ENCODE measurements at regions not wholly inside any gene's neighbourhood (a gene's known extent, or its start where the extent isn't known, plus 50 kb on each side); places are given as distances from the start of the nearest gene placed in this dataset.

GRCh38 chr9:103734471-103734870 is 359.6 kb upstream of the SMC2 start:
- Histone ChIP-seq H3K4me1 (ENCODE audit: insufficient read depth, low read length, poor library complexity, severe bottlenecking) (no peaks in the 10 kb centered on the region), H3K9me2 (ENCODE audit: insufficient read depth, low read length) (no peaks in the 10 kb centered on the region), H3K4me2 (ENCODE audit: low read length) (no peak overlapping the region), H2AFZ (ENCODE audit: low read length) (no peak overlapping the region), H3K27ac (ENCODE audit: low read depth, low read length, poor library complexity, severe bottlenecking) (no peak overlapping the region), H4K20me1 (ENCODE audit: insufficient read depth, low read length) (no peaks in the 10 kb centered on the region), H3K79me2 (ENCODE audit: insufficient read depth, low read depth, low read length) (no peaks in the 10 kb centered on the region), H3K36me3 (ENCODE audit: insufficient read depth, low read length) (no peaks in the 10 kb centered on the region), H3K9me3 (ENCODE audit: low read length) (no peaks in the 10 kb centered on the region), H3K4me3 (ENCODE audit: low read depth, low read length, poor library complexity, severe bottlenecking) (no peak overlapping the region)
- no peak for DNase-seq (ENCODE audit: low spot score)
- TF ChIP-seq CTCF (conservative IDR thresholded peaks at IDR 0.05; ENCODE audit: low read length) (no peak), EZH2phosphoT487 (IDR thresholded peaks at IDR 0.05; ENCODE audit: borderline replicate concordance, low read depth, low read length) (no peak)
- CTCF ChIA-PET (ENCODE audit: unreplicated experiment) = no interaction called here
- POLR2A ChIA-PET = interaction anchor here (1.5 kb wide), 1 partner anchor 11 kb away, joined by 5 read pairs; no protein-coding TSS in a partner anchor
- no TSS peak for BruUV-seq (replicated peaks)
- intact Hi-C loops (cut with micrococcal nuclease; ENCODE audit: unreplicated experiment) = no loop called here

GRCh38 chr9:103755441-103755840 is 338.7 kb upstream of the SMC2 start:
- no peaks in the 10 kb centered on the region for H4K20me1 ChIP-seq (ENCODE audit: insufficient read depth, low read length)
- no TSS peak for BruUV-seq (replicated peaks)
- no peaks in the 10 kb centered on the region for H3K9me3 ChIP-seq (ENCODE audit: low read length)
- no peak for TF ChIP-seq CTCF (conservative IDR thresholded peaks at IDR 0.05; ENCODE audit: low read length)
- TF ChIP-seq EZH2phosphoT487 (IDR thresholded peaks at IDR 0.05; ENCODE audit: borderline replicate concordance, low read depth, low read length) = no peak
- no peaks in the 10 kb centered on the region for H3K36me3 ChIP-seq (ENCODE audit: insufficient read depth, low read length)
- ChIA-PET CTCF (ENCODE audit: unreplicated experiment) (no interaction called here), POLR2A (interaction anchor here (0.6 kb wide), 1 partner anchor 1431 kb away, joined by 3 read pairs; no protein-coding TSS in a partner anchor)
- H3K9me2 ChIP-seq (ENCODE audit: insufficient read depth, low read length) = no peaks in the 10 kb centered on the region
- intact Hi-C loops (cut with micrococcal nuclease; ENCODE audit: unreplicated experiment) = no loop called here
- no peak overlapping the region for H3K27ac ChIP-seq (ENCODE audit: low read depth, low read length, poor library complexity, severe bottlenecking)
- no peak overlapping the region for H3K4me2 ChIP-seq (ENCODE audit: low read length)
- H3K4me3 ChIP-seq (ENCODE audit: low read depth, low read length, poor library complexity, severe bottlenecking) = no peak overlapping the region
- H3K79me2 ChIP-seq (ENCODE audit: insufficient read depth, low read depth, low read length) = no peaks in the 10 kb centered on the region
- H3K4me1 ChIP-seq (ENCODE audit: insufficient read depth, low read length, poor library complexity, severe bottlenecking) = no peaks in the 10 kb centered on the region
- DNase-seq (ENCODE audit: low spot score) = no peak
- H2AFZ ChIP-seq (ENCODE audit: low read length) = no peak overlapping the region

- H2AFZ ChIP-seq (ENCODE audit: low read length) = no peak overlapping the region
- intact Hi-C loops (cut with micrococcal nuclease; ENCODE audit: unreplicated experiment) = no loop called here
- no peaks in the 10 kb centered on the region for H3K9me2 ChIP-seq (ENCODE audit: insufficient read depth, low read length)
- no peak overlapping the region for H3K27ac ChIP-seq (ENCODE audit: low read depth, low read length, poor library complexity, severe bottlenecking)
- H3K9me3 ChIP-seq (ENCODE audit: low read length) = no peaks in the 10 kb centered on the region
- H3K4me2 ChIP-seq (ENCODE audit: low read length) = no peak overlapping the region
- BruUV-seq (replicated peaks) = no TSS peak
- POLR2A ChIA-PET = interaction anchor here (0.6 kb wide), 1 partner anchor 1431 kb away, joined by 3 read pairs; no protein-coding TSS in a partner anchor
- DNase-seq (ENCODE audit: low spot score) = no peak
- no peaks in the 10 kb centered on the region for H3K4me1 ChIP-seq (ENCODE audit: insufficient read depth, low read length, poor library complexity, severe bottlenecking)
- CTCF ChIA-PET (ENCODE audit: unreplicated experiment) = no interaction called here
- no peaks in the 10 kb centered on the region for H3K36me3 ChIP-seq (ENCODE audit: insufficient read depth, low read length)
- H3K79me2 ChIP-seq (ENCODE audit: insufficient read depth, low read depth, low read length) = no peaks in the 10 kb centered on the region
- no peaks in the 10 kb centered on the region for H4K20me1 ChIP-seq (ENCODE audit: insufficient read depth, low read length)
- TF ChIP-seq CTCF (conservative IDR thresholded peaks at IDR 0.05; ENCODE audit: low read length) = no peak
- no peak for TF ChIP-seq EZH2phosphoT487 (IDR thresholded peaks at IDR 0.05; ENCODE audit: borderline replicate concordance, low read depth, low read length)
- H3K4me3 ChIP-seq (ENCODE audit: low read depth, low read length, poor library complexity, severe bottlenecking) = no peak overlapping the region
Observed at GRCh38 chr9:103755986-103756385, 338.1 kb upstream of the SMC2 start.

Measured in OCI-LY7 (cell line).